ENCODE measurements at regions not wholly inside any gene's neighbourhood (a gene's known extent, or its start where the extent isn't known, plus 50 kb on each side); places are given as distances from the start of the nearest gene placed in this dataset.

GRCh38 chr22:34881453-34881852 lies 184.5 kb upstream of the ISX start:
- H3K4me3 ChIP-seq (replicated peaks; ENCODE audit: low read depth, low read length): no peak overlapping the region
- DNase-seq (ENCODE audit: extremely low read depth, insufficient read length): no peak
- no peaks in the 10 kb centered on the region; the same call in 1 of the 2 replicates for H3K27me3 ChIP-seq (replicated peaks; ENCODE audit: control insufficient read depth, insufficient read depth, low read length)
- no peaks in the 10 kb centered on the region for H3K36me3 ChIP-seq (ENCODE audit: control insufficient read depth, insufficient read depth, low read length)
- TF ChIP-seq, protein P1, sequence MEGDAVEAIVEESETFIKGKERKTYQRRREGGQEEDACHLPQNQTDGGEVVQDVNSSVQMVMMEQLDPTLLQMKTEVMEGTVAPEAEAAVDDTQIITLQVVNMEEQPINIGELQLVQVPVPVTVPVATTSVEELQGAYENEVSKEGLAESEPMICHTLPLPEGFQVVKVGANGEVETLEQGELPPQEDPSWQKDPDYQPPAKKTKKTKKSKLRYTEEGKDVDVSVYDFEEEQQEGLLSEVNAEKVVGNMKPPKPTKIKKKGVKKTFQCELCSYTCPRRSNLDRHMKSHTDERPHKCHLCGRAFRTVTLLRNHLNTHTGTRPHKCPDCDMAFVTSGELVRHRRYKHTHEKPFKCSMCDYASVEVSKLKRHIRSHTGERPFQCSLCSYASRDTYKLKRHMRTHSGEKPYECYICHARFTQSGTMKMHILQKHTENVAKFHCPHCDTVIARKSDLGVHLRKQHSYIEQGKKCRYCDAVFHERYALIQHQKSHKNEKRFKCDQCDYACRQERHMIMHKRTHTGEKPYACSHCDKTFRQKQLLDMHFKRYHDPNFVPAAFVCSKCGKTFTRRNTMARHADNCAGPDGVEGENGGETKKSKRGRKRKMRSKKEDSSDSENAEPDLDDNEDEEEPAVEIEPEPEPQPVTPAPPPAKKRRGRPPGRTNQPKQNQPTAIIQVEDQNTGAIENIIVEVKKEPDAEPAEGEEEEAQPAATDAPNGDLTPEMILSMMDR (IDR thresholded peaks at IDR 0.05; ENCODE audit: insufficient read depth, low read length, poor library complexity, severe bottlenecking): no peak

GRCh38 chr22:34885852-34886251 lies 180.1 kb upstream of the ISX start:
- no peak overlapping the region for H3K4me3 ChIP-seq (replicated peaks; ENCODE audit: low read depth, low read length)
- no peaks in the 10 kb centered on the region for H3K36me3 ChIP-seq (ENCODE audit: control insufficient read depth, insufficient read depth, low read length)
- DNase-seq (ENCODE audit: extremely low read depth, insufficient read length): no peak
- H3K27me3 ChIP-seq (replicated peaks; ENCODE audit: control insufficient read depth, insufficient read depth, low read length): no peaks in the 10 kb centered on the region; the same call in 1 of the 2 replicates
- TF ChIP-seq, protein P1 (IDR thresholded peaks at IDR 0.05; ENCODE audit: insufficient read depth, low read length, poor library complexity, severe bottlenecking): no peak

DNA sequence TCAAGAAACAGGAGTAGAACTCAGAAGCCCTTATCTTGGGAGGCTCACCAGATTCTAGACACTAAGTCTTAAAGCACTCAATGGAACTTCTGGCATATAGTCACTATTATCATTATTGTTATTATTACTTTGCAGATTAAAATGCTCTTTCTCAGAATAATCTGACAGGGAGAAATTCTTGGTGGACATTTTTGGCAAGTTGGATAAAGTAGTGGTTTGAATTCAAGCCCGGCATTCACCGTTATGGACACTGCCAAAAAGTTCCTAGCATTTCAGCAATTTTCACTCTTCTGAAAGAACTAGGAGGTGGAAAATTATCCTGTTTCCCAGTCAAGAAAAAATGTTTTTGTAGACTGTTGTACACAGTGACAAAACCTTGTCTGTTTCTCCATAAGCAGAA lies 179.6 kb upstream of the ISX start:
- DNase-seq (ENCODE audit: extremely low read depth, insufficient read length): no peak
- no peak overlapping the region for H3K4me3 ChIP-seq (replicated peaks; ENCODE audit: low read depth, low read length)
- no peaks in the 10 kb centered on the region for H3K36me3 ChIP-seq (ENCODE audit: control insufficient read depth, insufficient read depth, low read length)
- no peaks in the 10 kb centered on the region; the same call in 1 of the 2 replicates for H3K27me3 ChIP-seq (replicated peaks; ENCODE audit: control insufficient read depth, insufficient read depth, low read length)
- TF ChIP-seq, protein P1 (IDR thresholded peaks at IDR 0.05; ENCODE audit: insufficient read depth, low read length, poor library complexity, severe bottlenecking): no peak

DNA sequence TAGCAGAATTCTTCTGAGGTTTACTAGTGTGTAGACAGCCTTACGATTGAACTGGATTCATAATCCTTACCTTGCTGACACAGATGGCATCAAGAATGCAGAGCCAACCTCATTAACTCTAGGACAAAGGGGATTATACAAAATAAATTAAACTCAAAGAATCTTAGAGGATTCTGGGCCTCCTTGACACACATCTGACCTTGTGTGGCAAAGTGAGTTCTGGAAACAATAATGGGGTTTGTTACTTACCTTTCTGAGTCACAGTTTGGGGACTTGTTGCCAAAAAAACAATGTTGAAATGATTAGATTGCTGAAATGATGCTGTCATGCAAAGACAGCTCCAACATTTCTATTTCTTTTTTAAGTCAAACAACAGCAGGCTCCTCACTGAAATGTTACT lies 179.1 kb upstream of the ISX start:
- Histone ChIP-seq H3K36me3 (ENCODE audit: control insufficient read depth, insufficient read depth, low read length) (no peaks in the 10 kb centered on the region), H3K27me3 (replicated peaks; ENCODE audit: control insufficient read depth, insufficient read depth, low read length) (no peaks in the 10 kb centered on the region), H3K4me3 (replicated peaks; ENCODE audit: low read depth, low read length) (no peak overlapping the region)
- no peak for DNase-seq (ENCODE audit: extremely low read depth, insufficient read length)
- TF ChIP-seq, protein P1 (IDR thresholded peaks at IDR 0.05; ENCODE audit: insufficient read depth, low read length, poor library complexity, severe bottlenecking): no peak

GRCh38 chr22:34897126-34897525 lies 168.8 kb upstream of the ISX start:
- H3K4me3 ChIP-seq (replicated peaks; ENCODE audit: low read depth, low read length): no peak overlapping the region
- H3K27me3 ChIP-seq (replicated peaks; ENCODE audit: control insufficient read depth, insufficient read depth, low read length): no peaks in the 10 kb centered on the region; the same call in 1 of the 2 replicates
- TF ChIP-seq, protein P1 (IDR thresholded peaks at IDR 0.05; ENCODE audit: insufficient read depth, low read length, poor library complexity, severe bottlenecking): no peak
- DNase-seq (ENCODE audit: extremely low read depth, insufficient read length): no peak
- H3K36me3 ChIP-seq (ENCODE audit: control insufficient read depth, insufficient read depth, low read length): no peaks in the 10 kb centered on the region

DNA sequence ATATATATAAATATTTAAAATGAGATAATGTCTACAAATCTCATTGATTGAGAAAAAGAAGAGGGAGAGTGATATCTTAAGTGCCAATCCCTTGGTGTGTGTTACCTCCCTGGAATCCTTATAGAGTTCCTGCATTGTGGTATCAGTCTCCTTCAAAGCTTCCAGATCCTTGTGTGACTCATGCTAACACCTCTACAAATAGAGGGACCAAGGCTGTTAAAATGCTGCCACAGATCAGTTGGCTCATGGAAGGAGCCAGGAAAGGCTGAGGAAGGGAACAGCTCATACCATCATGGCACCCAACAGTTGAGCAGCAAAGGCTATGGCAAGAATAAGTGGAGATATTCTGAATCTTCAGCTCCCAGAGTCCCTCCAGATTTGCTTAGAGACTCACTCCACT lies 163.6 kb upstream of the ISX start:
- TF ChIP-seq, protein P1 (IDR thresholded peaks at IDR 0.05; ENCODE audit: insufficient read depth, low read length, poor library complexity, severe bottlenecking): no peak
- H3K4me3 ChIP-seq (replicated peaks; ENCODE audit: low read depth, low read length): no peak overlapping the region
- no peak for DNase-seq (ENCODE audit: extremely low read depth, insufficient read length)
- no peaks in the 10 kb centered on the region for H3K36me3 ChIP-seq (ENCODE audit: control insufficient read depth, insufficient read depth, low read length)
- no peaks in the 10 kb centered on the region for H3K27me3 ChIP-seq (replicated peaks; ENCODE audit: control insufficient read depth, insufficient read depth, low read length)

Measured in GM06990 (cell line).